SU-DHL-6 (cell line): ENCODE measurements at regions not wholly inside any gene's neighbourhood (a gene's known extent, or its start where the extent isn't known, plus 50 kb on each side); places are given as distances from the start of the nearest gene placed in this dataset.
"Not testable (repeated sequence)": the region's sequence is repeated elsewhere in the genome, so short reads cannot be mapped to it uniquely, and the experiment has no call there.

Experiments used
- H2AFZ ChIP-seq: fragments of 200-600 bp; sonication (generic); 2 replicates; pipeline ENCODE4 v1.6.1; 2014; ENCODE audit warnings: low read depth, mild to moderate bottlenecking, moderate library complexity, mixed read lengths, antibody characterized with exemption, low read length; ENCODE audit not compliant: severe bottlenecking
- H3F3A ChIP-seq: fragments of 200-600 bp; shearing (Covaris generic); 2 replicates; pipeline ENCODE4 v1.6.0; 2016; ENCODE audit warnings: antibody characterized with exemption, mild to moderate bottlenecking; ENCODE audit not compliant: insufficient read depth
- H3K27ac ChIP-seq: fragments of 200-600 bp; sonication (generic); 2 replicates; pipeline ENCODE4 v1.5.1; 2016; ENCODE audit warnings: low read depth, mild to moderate bottlenecking, low read length, moderate library complexity, mixed read lengths
- H3K27me3 ChIP-seq: fragments of 200-600 bp; sonication (generic), shearing (Covaris generic); 2 replicates; pipeline ENCODE4 v1.6.0; 2014; ENCODE audit warnings: mild to moderate bottlenecking, low read length
- H3K36me3 ChIP-seq: fragments of 200-600 bp; sonication (generic); 2 replicates; pipeline ENCODE4 v1.6.1; 2014; ENCODE audit warnings: mild to moderate bottlenecking, low read length, mixed read lengths
- H3K4me2 ChIP-seq: fragments of 300-600, 200-600 bp; shearing (Covaris generic), sonication (generic); 2 replicates; pipeline ENCODE4 v1.6.0; 2014; ENCODE audit warnings: low read length, low read depth, mild to moderate bottlenecking; ENCODE audit not compliant: poor library complexity, severe bottlenecking
- H3K4me3 ChIP-seq: fragments of 200-600 bp; sonication (generic); 2 replicates; pipeline ENCODE4 v1.5.1; 2014; ENCODE audit warnings: antibody characterized with exemption, low read length, mild to moderate bottlenecking, mixed read lengths; ENCODE audit not compliant: insufficient read depth, poor library complexity, severe bottlenecking
- H3K79me2 ChIP-seq: fragments of 200-600 bp; sonication (generic); 2 replicates; pipeline ENCODE4 v1.6.1; 2014; ENCODE audit warnings: mild to moderate bottlenecking, low read length, moderate library complexity; ENCODE audit not compliant: insufficient read depth
- H3K9ac ChIP-seq: fragments of 200-600 bp; sonication (generic); 2 replicates; pipeline ENCODE4 v1.7.0; 2014; ENCODE audit warnings: mild to moderate bottlenecking, low read length
- H3K9me2 ChIP-seq: fragments of 200-600 bp; sonication (generic); replicated peaks from 2 replicates; pipeline ENCODE4 v1.6.1; 2014; ENCODE audit warnings: low read length; ENCODE audit not compliant: insufficient read depth
- H3K9me3 ChIP-seq: fragments of 200-600 bp; sonication (generic); 2 replicates; pipeline ENCODE4 v1.6.1; 2014; ENCODE audit warnings: low read length, mixed read lengths; ENCODE audit not compliant: insufficient read depth
- H4K20me1 ChIP-seq: fragments of 200-600 bp; sonication (generic); 2 replicates; pipeline ENCODE4 v1.6.1; 2014; ENCODE audit warnings: low read depth, mild to moderate bottlenecking, antibody characterized with exemption, low read length, moderate library complexity, mixed read lengths
- CTCF ChIP-seq: fragments of 200-600 bp; sonication (generic); IDR thresholded peaks from one replicate; pipeline ENCODE4 v1.5.1; 2017; ENCODE audit warnings: antibody characterized with exemption, mild to moderate bottlenecking, low read length, moderate library complexity; ENCODE audit not compliant: insufficient read depth, poor library complexity, severe bottlenecking
- EZH2phosphoT487 ChIP-seq: fragments of 200-600 bp; sonication (generic), shearing (Covaris generic); conservative IDR thresholded peaks from 2 replicates; pipeline ENCODE4 v1.6.1; 2018; ENCODE audit warnings: mild to moderate bottlenecking, antibody characterized with exemption, low read length, moderate library complexity, mixed read lengths

- H3K9me2 ChIP-seq: no peaks in the 10 kb centered on the region
- H4K20me1 ChIP-seq: no peaks in the 10 kb centered on the region
- TF ChIP-seq EZH2phosphoT487: no peak
- TF ChIP-seq CTCF: no peak
- no peak overlapping the region for H3K4me3 ChIP-seq
- H3K79me2 ChIP-seq: no peaks in the 10 kb centered on the region
- no peak overlapping the region for H3K4me2 ChIP-seq
- no peaks in the 10 kb centered on the region for H3K36me3 ChIP-seq
- no peak overlapping the region for H3K9ac ChIP-seq
- no peaks in the 10 kb centered on the region for H3F3A ChIP-seq
- H2AFZ ChIP-seq: no peak overlapping the region
- H3K27me3 ChIP-seq: no peaks in the 10 kb centered on the region
- 0 out of 2 replicates have a peak, but pooled peaks cover 4% of the 10 kb centered on the region for H3K9me3 ChIP-seq
- no peak overlapping the region for H3K27ac ChIP-seq
Observed at GRCh38 chr10:7054915-7055314, 355.9 kb downstream of the SFMBT2 start.

- Histone ChIP-seq H3K9me3 (peaks cover 4% of the 10 kb centered on the region; the same call in 1 of the 2 replicates), H3K9me2 (no peaks in the 10 kb centered on the region), H2AFZ (no peak overlapping the region), H3K36me3 (no peaks in the 10 kb centered on the region), H3K9ac (no peak overlapping the region), H3K27ac (no peak overlapping the region), H3F3A (no peaks in the 10 kb centered on the region), H3K27me3 (no peaks in the 10 kb centered on the region), H3K4me3 (no peak overlapping the region), H3K4me2 (no peak overlapping the region), H3K79me2 (no peaks in the 10 kb centered on the region), H4K20me1 (no peaks in the 10 kb centered on the region)
- TF ChIP-seq CTCF: no peak
- no peak for TF ChIP-seq EZH2phosphoT487
Observed at GRCh38 chr10:7053195-7053594, 357.6 kb downstream of the SFMBT2 start.

- not testable (repeated sequence) for H3K36me3 ChIP-seq, H3K79me2 ChIP-seq, H3K4me2 ChIP-seq, H4K20me1 ChIP-seq, H3K4me3 ChIP-seq, H3K9ac ChIP-seq, H2AFZ ChIP-seq, H3F3A ChIP-seq, H3K9me3 ChIP-seq, H3K27ac ChIP-seq, H3K27me3 ChIP-seq, H3K9me2 ChIP-seq
Observed at GRCh38 chr10:7050024-7050423, 360.8 kb downstream of the SFMBT2 start.

- H3K4me2 ChIP-seq: no peak overlapping the region
- H3K4me3 ChIP-seq: no peak overlapping the region
- H3K79me2 ChIP-seq: no peaks in the 10 kb centered on the region
- TF ChIP-seq CTCF (no peak), EZH2phosphoT487 (no peak)
- H3K27ac ChIP-seq: no peak overlapping the region
- H3K9ac ChIP-seq: no peak overlapping the region
- no peak overlapping the region for H2AFZ ChIP-seq
- H3K27me3 ChIP-seq: no peaks in the 10 kb centered on the region
- peaks cover 4% of the 10 kb centered on the region; the same call in 1 of the 2 replicates for H3K9me3 ChIP-seq
- H3F3A ChIP-seq: no peaks in the 10 kb centered on the region
- no peaks in the 10 kb centered on the region for H4K20me1 ChIP-seq
- H3K36me3 ChIP-seq: no peaks in the 10 kb centered on the region
- H3K9me2 ChIP-seq: no peaks in the 10 kb centered on the region
Observed at GRCh38 chr10:7048061-7048460, 362.8 kb downstream of the SFMBT2 start.
